ENCODE measurements at regions not wholly inside any gene's neighbourhood (a gene's known extent, or its start where the extent isn't known, plus 50 kb on each side); places are given as distances from the start of the nearest gene placed in this dataset.

GRCh38 chr6:66153247-66153646, 446.2 kb upstream of the EYS start:
- no peak for TF ChIP-seq POLR2A (IDR thresholded peaks at IDR 0.05)
- TF ChIP-seq CTCF (IDR thresholded peaks at IDR 0.05), result no peak
- no peak for TF ChIP-seq POLR2AphosphoS5 (IDR thresholded peaks at IDR 0.05)

Measured in prostate gland (tissue), 2 donors.